OCI-LY7 (cell line): ENCODE measurements at regions not wholly inside any gene's neighbourhood (a gene's known extent, or its start where the extent isn't known, plus 50 kb on each side); places are given as distances from the start of the nearest gene placed in this dataset.

Experiments
- CTCF ChIP-seq: fragments of 200-600 bp; sonication (generic); conservative IDR thresholded peaks from 2 replicates; pipeline ENCODE4 v1.5.1; 2014; ENCODE audit warnings: mild to moderate bottlenecking, antibody characterized with exemption, low read length, moderate library complexity, mixed read lengths
- EZH2phosphoT487 ChIP-seq: fragments of 200-600 bp; sonication (generic); IDR thresholded peaks from 2 replicates; pipeline ENCODE4 v1.6.1; 2018; ENCODE audit warnings: low read depth, borderline replicate concordance, mild to moderate bottlenecking, mixed run types, antibody characterized with exemption, low read length, moderate library complexity, mixed read lengths

GRCh38 chr18:10074728-10075127 is 160.9 kb downstream of the VAPA start:
- TF ChIP-seq CTCF (no peak), EZH2phosphoT487 (no peak)
